ENCODE measurements at regions not wholly inside any gene's neighbourhood (a gene's known extent, or its start where the extent isn't known, plus 50 kb on each side); places are given as distances from the start of the nearest gene placed in this dataset.

GRCh38 chr2:13034861-13035260 is 318.1 kb downstream of the TRIB2 start (continued):
- TF ChIP-seq ZFP62 (CRISPR knock-in tag; IDR thresholded peaks at IDR 0.05) (no peak), MIXL1 (CRISPR knock-in tag; IDR thresholded peaks at IDR 0.05) (no peak), HCFC1 (IDR thresholded peaks at IDR 0.05; ENCODE audit: low read depth, low read length) (no peak)

- FAIRE-seq, result no peak
- Histone ChIP-seq H3K4me3 (replicated peaks in 1 of 3; ENCODE audit: insufficient read depth in 1 of 3, low read depth in 2 of 3, low read length in 3 of 3) (no peak overlapping the region), H4K20me1 (ENCODE audit: insufficient read depth, low read length) (no peaks in the 10 kb centered on the region), H3K9me3 (ENCODE audit: low read length) (peaks cover 3% of the 10 kb centered on the region; the same call in 1 of the 2 replicates), H3K27me3 (ENCODE audit: control insufficient read depth in 1 of 2, insufficient read depth in 2 of 2, low read length in 2 of 2) (no peaks in the 10 kb centered on the region; a peak in 1 of 5 replicates), H3K9ac (ENCODE audit: insufficient read depth, low read depth, low read length) (no peak overlapping the region), H3K27ac (ENCODE audit: extremely low read length, insufficient read depth, low read length) (no peak overlapping the region), H2AFZ (ENCODE audit: low read length) (no peak overlapping the region), H3K4me2 (ENCODE audit: low read depth, low read length) (no peak overlapping the region), H3K36me3 (replicated peaks in 1 of 2; ENCODE audit: control insufficient read depth in 1 of 2, insufficient read depth in 2 of 2, low read length in 2 of 2) (no peaks in the 10 kb centered on the region), H3K79me2 (ENCODE audit: insufficient read depth, low read length) (no peaks in the 10 kb centered on the region), H3K4me1 (ENCODE audit: insufficient read depth, low read length) (no peaks in the 10 kb centered on the region)
- no peak for ATAC-seq
- intact Hi-C loops (cut with micrococcal nuclease; ENCODE audit: unreplicated experiment) (no loop called here), in situ Hi-C loops (cut with HindIII; ENCODE audit: extremely low pct_ligation_motif_present, low pct_unique_long_range_greater_than_20kb) (no loop called here)
- no TSS peak for BruUV-seq (replicated peaks)
- 13% methylated on average over 3 of the region's 3 CpGs for whole genome bisulfite sequencing (ENCODE audit: low lambda C conversion rate)
- DNase-seq (ENCODE audit: low spot score), result no peak
- ChIA-PET CTCF (ENCODE audit: low intra/inter-chr PET ratio, low total read pairs) (no interaction called here), POLR2A (no interaction called here)
- TF ChIP-seq ZSCAN25 (CRISPR knock-in tag; IDR thresholded peaks at IDR 0.05) (no peak), KMT2A (CRISPR knock-in tag; IDR thresholded peaks at IDR 0.05) (no peak), ZNF12 (CRISPR knock-in tag; IDR thresholded peaks at IDR 0.05) (no peak), ZNF501 (CRISPR knock-in tag; IDR thresholded peaks at IDR 0.05) (no peak)
Measured at GRCh38 chr2:13035866-13036265, 319.1 kb downstream of the TRIB2 start.

- no TSS peak for BruUV-seq (replicated peaks)
- intact Hi-C loops (cut with micrococcal nuclease; ENCODE audit: unreplicated experiment), result no loop called here
- no peak for FAIRE-seq
- peaks cover 19% of the 10 kb centered on the region; the same call in 1 of the 2 replicates for H3K9me3 ChIP-seq (ENCODE audit: low read length)
- ChIA-PET POLR2A (no interaction called here), CTCF (ENCODE audit: low intra/inter-chr PET ratio, low total read pairs) (no interaction called here)
- no peak overlapping the region for H3K4me3 ChIP-seq (replicated peaks in 1 of 3; ENCODE audit: insufficient read depth in 1 of 3, low read depth in 2 of 3, low read length in 3 of 3)
- H3K27me3 ChIP-seq (ENCODE audit: control insufficient read depth in 1 of 2, insufficient read depth in 2 of 2, low read length in 2 of 2), result no peaks in the 10 kb centered on the region
- TF ChIP-seq TMF1 (CRISPR knock-in tag; IDR thresholded peaks at IDR 0.05; ENCODE audit: low read depth), result no peak
- no peak for DNase-seq (ENCODE audit: low spot score)
- no peaks in the 10 kb centered on the region for H3K36me3 ChIP-seq (replicated peaks in 1 of 2; ENCODE audit: control insufficient read depth in 1 of 2, insufficient read depth in 2 of 2, low read length in 2 of 2)
- in situ Hi-C loops (cut with HindIII; ENCODE audit: extremely low pct_ligation_motif_present, low pct_unique_long_range_greater_than_20kb), result no loop called here
- H3K27ac ChIP-seq (ENCODE audit: extremely low read length, insufficient read depth, low read length), result no peak overlapping the region
- H3K4me1 ChIP-seq (ENCODE audit: insufficient read depth, low read length), result no peaks in the 10 kb centered on the region
- no peak overlapping the region for H3K4me2 ChIP-seq (ENCODE audit: low read depth, low read length)
- no peaks in the 10 kb centered on the region for H3K79me2 ChIP-seq (ENCODE audit: insufficient read depth, low read length)
- H3K9ac ChIP-seq (ENCODE audit: insufficient read depth, low read depth, low read length), result no peak overlapping the region
- no peak for ATAC-seq
- no peaks in the 10 kb centered on the region for H4K20me1 ChIP-seq (ENCODE audit: insufficient read depth, low read length)
- 52% methylated on average over 13 of the region's 13 CpGs for WGBS (ENCODE audit: low lambda C conversion rate)
- no peak overlapping the region for H2AFZ ChIP-seq (ENCODE audit: low read length)
Measured at GRCh38 chr2:13040043-13040442, 323.3 kb downstream of the TRIB2 start.

All from HepG2 (cell line).